ENCODE measurements at regions not wholly inside any gene's neighbourhood (a gene's known extent, or its start where the extent isn't known, plus 50 kb on each side); places are given as distances from the start of the nearest gene placed in this dataset.

DNA sequence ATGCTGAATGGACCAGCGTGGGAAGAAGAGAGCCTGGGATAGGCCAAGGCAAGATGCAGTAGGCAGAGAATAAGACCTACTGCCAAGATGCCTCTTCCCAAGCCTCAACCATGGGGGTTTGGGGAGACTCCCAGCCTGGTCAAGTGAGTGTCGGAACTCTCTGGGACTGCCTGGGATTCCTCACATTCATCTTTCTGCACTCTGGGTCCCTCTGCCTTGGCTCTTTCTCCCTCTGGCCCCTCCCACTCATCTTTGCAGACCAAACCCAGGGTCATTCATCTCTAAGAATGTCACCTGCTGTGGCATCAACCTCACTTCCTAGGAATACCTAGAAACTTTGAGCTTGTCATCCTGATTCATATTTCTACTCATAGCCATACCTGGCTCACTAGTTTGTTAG, 211.3 kb upstream of the HNRNPA3 start:
- TF ChIP-seq CTCF (conservative IDR thresholded peaks at IDR 0.05; ENCODE audit: low read depth, low read length): no peak
- TF ChIP-seq EZH2 (IDR thresholded peaks at IDR 0.05; ENCODE audit: low read length, unreplicated experiment): no peak
- TF ChIP-seq EZH2phosphoT487 (IDR thresholded peaks at IDR 0.05; ENCODE audit: borderline replicate concordance, low read length): no peak
